IPS DF 4.7 (cell line): ENCODE measurements at regions not wholly inside any gene's neighbourhood (a gene's known extent, or its start where the extent isn't known, plus 50 kb on each side); places are given as distances from the start of the nearest gene placed in this dataset.
"Not testable (repeated sequence)": the region's sequence is repeated elsewhere in the genome, so short reads cannot be mapped to it uniquely, and the experiment has no call there.

Experiments used
- DNase-seq: peaks from one replicate; pipeline ENCODE4 v3.0.0-alpha.2; 2013; ENCODE audit warnings: low spot score; ENCODE audit errors: extremely low read depth

DNA sequence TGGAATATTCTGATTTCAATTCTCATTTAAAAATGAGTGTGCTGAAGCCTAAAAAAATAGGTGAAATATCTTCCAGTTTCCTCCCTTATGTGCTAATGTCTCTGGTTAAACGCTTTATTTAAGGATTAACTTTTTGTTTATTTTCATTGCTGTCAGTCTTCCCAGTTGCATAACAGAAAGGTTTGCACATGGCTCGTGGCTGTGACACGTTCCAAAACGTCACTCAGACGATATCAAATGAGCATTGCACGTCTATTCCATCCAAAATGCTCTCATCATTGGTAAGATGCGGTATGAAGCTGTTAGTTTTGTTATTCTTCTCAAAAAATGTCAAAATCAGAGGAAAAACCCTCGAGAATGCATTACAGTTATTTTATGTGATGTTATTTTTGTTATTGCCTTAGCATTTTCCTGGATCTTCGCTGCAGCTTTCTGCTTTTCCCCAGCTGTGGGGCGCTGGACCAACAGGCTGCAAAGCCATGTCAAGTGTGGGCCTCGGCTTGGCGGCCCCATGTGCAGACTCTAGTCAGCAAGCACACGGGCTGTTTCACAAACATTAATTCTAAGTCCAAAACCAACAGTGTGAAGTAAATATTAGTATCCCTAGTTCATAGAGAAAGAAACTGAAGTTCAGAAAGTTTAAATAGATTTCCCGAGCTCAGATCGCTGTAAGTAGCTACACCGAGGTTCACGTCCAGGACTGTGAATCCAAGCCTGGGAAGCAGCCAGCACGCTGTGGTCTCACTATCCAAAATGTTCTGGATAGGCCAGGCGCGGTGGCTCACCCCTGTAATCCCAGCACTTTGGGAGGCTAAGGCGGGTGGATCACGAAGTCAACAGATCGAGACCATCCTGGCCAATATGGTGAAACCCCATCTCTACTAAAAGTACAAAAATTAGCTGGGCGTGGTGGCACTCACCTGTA is 793.4 kb upstream of the FRG1 start:
- no peak for DNase-seq

GRCh38 chr4:189155083-189155482 is 785.6 kb upstream of the FRG1 start:
- not testable (repeated sequence) for DNase-seq

DNA sequence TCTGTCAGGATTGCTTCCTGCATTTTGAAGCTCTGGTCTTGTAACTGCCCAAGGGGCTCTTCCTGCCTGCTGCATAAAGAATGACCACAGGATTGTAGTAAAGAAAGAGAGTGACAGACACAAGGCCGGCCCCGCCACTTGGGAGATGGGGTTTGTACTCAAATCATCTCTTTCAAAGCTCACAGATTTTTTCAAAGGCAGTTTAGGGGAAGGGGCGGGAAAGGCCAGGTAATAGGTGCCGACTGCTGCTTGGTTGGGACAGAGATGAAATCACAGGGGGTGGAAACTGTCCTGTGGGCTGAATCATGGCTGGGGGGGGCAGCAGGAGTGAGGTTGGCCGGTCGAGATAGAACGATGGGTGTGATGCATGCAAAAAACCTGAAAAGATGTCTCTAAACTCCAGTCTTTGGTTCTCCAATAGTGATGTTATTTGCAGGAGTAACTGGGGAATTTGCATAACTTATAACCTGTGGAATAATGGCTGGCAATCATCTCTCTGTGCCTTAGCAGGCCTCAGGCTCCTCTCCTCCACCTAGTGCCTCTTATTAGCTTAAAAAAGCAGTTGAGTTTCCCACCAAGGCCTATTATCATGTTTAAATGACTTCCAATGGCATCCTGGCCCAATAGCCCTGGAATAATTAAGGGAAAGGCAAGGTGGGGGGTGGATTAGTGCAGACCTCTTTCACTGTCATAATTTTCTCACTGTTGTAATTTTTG is 778.4 kb upstream of the FRG1 start:
- DNase-seq, result no peak

DNA sequence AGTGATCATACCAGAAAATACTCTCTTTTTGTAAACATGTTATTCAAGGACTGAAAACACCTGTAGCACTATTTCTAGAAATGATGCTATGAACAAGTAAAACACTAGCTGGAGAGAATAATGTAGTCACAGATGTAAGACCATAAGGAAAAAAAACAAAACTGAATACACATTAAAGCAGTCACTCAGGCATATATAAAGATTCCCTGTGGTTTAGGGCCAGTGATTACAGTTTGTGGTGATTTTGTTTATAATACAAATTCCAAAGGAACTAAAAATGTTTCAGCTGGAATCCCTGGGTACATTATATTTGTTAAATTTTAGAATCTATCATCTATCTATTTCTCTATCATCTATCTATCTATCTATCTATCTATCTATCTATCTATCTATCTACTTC is 777.8 kb upstream of the FRG1 start:
- no peak for DNase-seq

GRCh38 chr4:189176002-189176401 is 764.7 kb upstream of the FRG1 start:
- no peak for DNase-seq

- DNase-seq, result no peak
Measured at GRCh38 chr4:189177130-189177529, 763.5 kb upstream of the FRG1 start.

DNA sequence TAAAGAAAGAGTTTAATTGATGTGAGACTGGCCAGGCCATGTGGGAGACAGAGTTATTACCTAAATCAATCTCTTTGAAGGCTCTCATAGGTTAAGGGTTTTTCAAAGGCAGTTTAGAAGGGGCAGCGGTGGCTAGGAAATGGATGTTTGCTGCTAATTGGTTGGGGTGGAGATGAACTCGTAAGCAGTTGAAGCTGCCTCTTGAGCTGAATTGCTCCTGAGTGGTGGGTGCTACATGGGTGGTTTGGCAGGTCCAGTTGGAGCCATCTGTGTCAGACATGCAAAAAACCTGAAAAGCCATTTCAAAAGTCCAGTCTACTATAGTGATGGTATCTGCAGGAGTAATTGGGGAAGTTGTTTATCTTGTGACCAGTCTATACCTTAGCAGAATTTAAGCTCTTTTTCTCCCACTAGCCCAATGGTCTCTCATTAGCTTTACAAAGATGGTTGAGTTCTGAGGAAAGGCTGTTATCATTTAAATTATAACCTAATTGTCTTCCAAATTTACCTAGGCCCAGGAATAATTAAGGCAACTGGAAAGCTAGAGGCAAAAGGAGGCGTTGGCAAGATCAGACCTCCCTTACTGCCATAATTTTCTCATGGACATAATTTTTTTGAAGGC is 762.4 kb upstream of the FRG1 start:
- no peak for DNase-seq

DNA sequence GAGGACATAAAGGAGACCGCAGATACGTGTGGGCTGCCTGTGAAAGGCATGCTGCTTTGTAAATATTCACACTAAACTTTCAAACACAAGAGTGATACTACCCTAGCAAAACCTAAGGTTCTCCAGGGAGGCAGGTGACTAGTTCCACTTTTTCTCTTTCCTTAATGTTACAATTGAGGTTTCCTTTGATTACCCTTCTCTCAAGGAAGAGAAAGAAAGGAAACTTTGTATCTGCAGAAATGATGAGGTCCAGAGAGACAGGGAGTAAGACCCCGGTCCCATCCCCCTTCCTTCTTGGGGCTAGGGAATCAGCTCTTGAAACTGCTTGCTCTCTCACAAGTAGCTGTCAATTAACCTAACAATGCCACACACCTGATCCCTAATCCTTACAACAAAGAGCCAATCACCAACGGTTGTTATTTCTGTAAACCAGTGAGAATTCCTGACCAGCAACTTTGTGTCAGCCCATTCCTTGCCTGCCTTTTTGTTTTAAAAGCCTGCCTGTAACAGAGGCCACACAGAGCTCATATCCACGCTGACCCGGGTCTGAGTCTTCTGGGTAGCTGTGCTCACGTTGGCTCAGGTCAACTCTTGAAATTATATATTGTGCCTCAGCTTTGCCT is 754.8 kb upstream of the FRG1 start:
- DNase-seq, result peak; percentile 76

GRCh38 chr4:189187531-189188052 is 753.1 kb upstream of the FRG1 start:
- no peak for DNase-seq

- DNase-seq, result no peak
Measured at GRCh38 chr4:189198624-189199023, 742.0 kb upstream of the FRG1 start.

DNA sequence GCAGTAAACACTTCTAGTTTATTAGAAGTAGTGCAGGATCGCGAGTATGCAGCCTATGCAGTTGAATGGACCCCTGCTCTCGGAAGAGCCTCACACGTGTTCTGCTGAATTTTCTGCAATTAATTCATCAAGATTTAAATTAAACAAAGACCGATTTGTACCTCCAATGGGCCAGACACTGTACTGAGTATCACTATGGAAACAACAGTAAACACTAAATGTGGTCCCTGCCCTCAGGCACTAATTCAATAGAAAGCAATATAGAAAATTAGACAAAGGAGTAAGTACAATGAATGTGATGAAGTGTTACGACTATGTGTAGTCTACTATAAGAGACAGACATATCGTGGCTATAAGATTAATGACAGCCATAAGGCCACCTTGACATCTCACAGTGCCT is 740.3 kb upstream of the FRG1 start:
- DNase-seq, result no peak

- DNase-seq, result no peak
Measured at GRCh38 chr4:189202182-189202868, 738.3 kb upstream of the FRG1 start.

DNA sequence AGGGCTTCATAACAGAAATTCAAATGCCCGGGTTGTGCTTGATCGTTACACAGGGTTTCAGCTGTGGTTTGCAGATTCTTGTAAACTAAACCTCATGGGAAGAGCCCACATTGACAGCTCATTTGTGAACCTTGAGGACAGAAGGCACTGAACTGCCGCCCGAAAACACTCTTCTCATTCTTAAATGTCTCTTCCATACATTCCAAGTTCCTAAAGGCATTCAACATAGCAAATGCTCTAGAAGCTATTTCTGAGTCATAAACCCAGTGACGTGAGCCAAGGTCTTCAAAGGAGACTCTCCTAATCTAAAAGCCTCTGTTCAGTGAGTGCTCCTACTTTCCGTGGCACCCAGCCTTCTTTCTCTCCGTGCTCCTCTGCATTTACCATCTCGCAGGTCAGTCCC is 737.8 kb upstream of the FRG1 start:
- no peak for DNase-seq

- no peak for DNase-seq
Measured at GRCh38 chr4:189204616-189205015, 736.1 kb upstream of the FRG1 start.

DNA sequence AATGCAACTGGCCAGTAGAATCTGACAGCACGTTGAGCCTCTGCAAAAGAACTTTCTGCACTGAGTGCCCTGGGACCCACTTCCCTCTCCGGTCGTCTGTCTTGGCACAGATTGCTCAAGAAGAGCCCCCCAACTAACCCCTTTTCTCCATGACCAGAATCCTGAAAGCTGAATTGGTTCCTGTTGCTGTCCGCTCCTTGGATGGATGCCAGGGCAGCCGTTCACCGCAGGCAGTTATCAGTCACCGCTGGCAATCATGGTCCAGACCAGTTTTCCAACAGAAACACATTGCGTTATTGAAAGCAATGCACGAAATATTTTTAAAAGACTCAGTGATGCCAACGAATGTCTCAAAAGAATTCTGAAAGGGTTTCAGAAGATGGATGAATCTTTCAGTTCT is 733.7 kb upstream of the FRG1 start:
- no peak for DNase-seq

- no peak for DNase-seq
Measured at GRCh38 chr4:189207872-189208271, 732.8 kb upstream of the FRG1 start.

GRCh38 chr4:189215574-189215973 is 725.1 kb upstream of the FRG1 start:
- DNase-seq, result no peak

GRCh38 chr4:189221691-189222090 is 719.0 kb upstream of the FRG1 start:
- DNase-seq, result no peak

DNA sequence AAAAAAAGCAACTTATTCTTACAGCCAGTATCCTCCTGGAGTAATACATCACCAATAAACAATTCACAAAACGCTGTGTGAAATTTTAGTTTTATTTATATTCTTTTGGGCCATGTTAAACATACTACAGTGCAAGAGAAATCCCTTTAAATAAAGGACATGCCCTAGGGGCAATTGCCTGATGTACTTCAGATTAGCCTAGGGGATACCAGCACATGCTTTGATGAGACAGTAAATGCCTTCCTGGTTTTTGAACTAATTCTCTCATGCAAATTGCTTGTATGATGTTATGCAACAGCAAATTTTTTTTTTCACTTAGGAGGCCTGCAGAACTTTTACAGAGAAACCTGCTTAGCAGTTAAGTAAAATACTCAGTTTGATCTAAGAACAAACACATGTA is 711.9 kb upstream of the FRG1 start:
- DNase-seq, result no peak

DNA sequence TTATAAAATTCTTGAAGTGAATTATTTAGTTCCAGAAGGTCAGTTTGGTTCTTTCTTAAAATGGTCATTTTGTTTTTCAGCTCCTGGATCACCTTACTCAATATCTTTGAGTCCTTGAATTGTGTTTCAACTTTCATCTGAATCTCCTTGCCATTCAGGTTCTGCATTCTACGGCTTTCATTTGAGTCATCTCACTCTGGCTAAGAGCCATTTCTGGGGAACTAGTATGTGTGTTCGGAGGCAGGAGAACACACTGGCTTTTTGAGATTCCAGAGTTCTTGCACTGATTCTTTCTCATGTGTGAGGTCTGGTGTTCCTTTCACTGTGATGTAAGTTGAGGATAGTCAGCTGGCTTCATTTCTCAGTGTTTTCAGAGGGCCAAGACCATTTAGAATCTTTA is 708.4 kb upstream of the FRG1 start:
- DNase-seq, result no peak

DNA sequence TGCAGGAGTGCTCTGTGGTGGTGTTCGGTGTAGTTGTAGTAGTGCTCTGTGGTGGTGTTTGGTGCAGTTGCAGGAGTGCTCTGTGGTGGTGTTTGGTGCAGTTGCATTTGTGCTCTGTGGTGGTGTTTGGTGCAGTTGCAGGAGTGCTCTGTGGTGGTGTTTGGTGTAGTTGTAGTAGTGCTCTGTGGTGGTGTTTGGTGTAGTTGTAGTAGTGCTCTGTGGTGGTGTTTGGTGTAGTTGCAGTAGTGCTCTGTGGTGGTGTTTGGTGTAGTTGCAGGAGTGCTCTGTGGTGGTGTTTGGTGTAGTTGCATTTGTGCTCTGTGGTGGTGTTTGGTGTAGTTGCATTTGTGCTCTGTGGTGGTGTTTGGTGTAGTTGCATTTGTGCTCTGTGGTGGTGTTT is 706.9 kb upstream of the FRG1 start:
- not testable (repeated sequence) for DNase-seq
